Fibroblast of skin of left biceps (primary cell): ENCODE measurements at regions not wholly inside any gene's neighbourhood (a gene's known extent, or its start where the extent isn't known, plus 50 kb on each side); places are given as distances from the start of the nearest gene placed in this dataset.

Experiments
- DNase-seq, 2 experiments: peaks; one replicate each; pipeline ENCODE4 v3.0.0-alpha.2; 2013; ENCODE audit warnings: low read depth in 2 of 2

DNA sequence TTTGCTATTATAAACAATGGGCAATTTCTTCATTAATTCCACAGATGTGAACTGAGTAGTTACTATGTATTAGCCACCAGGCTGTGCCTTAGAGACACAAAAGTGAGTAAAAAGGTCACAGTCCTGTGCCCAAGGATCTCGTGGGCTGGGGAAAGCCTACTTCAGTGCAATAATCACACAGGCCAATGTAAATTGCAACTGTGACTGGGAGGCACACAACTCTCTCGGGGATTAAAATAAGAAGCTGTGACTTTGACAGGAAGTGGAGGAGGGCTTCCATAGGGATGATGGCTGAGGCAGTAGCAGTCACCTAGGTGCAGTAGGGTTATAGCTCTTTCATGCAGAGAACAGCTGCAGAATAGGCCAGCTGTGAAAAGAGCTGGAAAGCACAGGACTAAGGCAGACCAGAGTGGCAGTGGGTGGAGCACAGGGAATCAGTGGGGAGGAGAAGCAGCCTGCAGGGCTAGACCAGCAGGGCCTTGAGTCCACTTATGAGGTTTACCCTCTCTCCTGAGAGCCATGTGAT is 121.9 kb downstream of the MAB21L3 start:
- no peak for DNase-seq

DNA sequence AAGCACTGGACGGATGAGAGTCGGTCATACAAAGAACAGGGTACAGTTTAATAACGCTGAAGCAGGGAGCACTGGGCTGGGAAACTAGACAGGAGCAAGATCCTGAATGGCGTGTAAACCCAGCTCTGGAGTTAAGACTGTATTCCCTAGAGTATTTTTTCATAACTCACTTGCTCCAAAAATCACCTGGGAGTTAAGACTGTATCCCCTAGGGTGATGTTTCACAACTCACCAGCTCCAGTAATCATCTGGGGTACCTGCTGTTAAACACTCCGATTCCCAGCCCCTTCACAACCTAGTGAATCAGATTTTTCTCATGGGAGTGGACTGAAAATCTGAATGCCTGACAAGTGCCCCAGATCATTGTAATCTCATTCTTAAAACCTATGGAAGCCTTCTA is 123.2 kb downstream of the MAB21L3 start:
- no peak for DNase-seq

DNA sequence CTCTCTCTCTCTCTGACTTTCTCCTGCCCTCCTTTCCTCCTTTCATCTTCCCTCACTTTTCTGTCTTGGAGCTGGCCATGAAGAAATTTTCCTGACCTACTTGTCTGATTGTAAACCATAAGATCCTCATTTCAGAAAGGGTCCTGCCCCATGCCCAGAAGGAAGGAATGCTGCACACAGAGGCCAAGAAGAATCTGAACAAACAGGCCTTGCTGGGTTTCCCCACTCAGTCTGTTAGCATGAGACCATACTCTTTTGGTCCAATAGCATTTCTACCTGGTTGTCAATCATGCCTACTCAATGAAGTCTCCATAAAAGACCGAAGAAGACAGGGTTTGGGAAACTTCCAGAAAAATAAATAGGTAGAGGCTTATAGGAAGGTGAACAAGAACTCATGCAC is 128.7 kb downstream of the MAB21L3 start:
- no peak for DNase-seq

DNA sequence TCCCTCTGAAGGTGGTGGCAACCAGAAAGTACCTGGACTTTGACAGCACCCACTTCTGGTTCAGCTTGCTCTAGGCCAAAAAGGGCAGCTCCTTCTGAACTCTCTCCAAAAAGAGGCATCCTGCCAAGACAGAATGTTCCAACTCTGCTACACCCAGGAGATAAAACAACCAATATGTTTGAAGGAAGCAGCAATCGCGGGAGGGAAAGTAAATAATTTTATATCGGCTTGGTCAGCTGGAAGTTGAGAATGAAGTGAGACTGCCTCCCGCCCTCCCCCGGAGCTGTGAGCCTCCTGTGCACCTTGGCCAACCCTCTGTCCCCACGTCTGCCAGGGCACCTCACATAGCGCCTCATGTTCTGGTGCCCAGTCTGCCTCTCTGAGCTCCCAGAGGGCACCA is 130.3 kb upstream of the ATP1A1 start:
- no peak for DNase-seq

DNA sequence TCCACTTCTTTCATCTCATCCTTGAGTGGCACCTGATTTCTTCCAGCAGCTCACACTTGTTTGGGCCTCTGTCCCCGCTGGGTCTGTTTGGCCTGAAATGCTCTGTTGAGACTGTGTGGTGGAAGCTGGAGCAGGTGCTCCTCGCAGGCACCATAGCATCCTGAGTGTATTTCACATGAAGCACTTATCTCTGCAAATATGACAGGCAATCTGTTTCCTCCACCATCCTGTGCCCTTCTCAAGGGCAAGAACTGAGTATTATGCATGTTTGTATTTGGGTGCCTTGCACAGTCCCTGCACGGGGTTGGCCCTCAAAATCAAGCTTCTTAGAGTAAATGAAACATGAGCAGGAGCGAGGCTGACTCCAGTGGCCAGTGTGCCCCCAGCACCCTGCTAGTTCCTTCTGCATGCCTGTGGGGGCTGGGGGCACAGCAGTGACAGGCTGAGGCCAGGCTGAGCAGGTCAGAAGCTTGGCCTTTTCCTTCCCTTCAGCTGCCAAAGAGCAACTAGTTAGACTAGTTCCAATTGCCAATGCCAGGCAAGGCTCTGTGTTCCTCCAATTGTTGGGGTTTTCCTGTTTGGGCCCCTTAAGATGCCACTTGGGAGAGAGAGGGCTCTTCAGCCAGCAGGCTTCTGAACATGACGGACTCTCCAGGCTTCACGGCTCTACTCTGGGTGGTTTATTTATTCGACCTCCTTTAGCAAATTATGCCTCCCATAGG is 129.6 kb upstream of the ATP1A1 start:
- DNase-seq, result no peak

DNA sequence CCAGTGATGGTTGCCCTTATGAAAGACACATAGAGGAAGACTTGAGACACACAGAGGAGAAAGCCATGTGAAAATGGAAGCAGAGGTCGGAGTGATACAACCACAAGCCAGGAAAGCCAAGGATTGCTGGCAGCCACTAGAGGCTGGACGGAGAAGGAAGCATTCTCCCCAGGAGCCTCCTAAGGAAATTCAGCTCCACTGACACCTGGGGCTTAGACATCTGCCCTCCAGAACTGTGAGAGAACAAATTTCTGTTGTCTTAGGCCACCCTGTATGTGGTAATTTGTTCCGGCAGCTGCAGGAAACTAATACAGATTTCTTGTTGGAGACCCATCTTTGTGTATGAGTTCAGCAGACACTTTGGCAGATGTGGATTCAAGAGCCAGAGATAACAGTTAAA is 126.9 kb upstream of the ATP1A1 start:
- DNase-seq, result no peak

DNA sequence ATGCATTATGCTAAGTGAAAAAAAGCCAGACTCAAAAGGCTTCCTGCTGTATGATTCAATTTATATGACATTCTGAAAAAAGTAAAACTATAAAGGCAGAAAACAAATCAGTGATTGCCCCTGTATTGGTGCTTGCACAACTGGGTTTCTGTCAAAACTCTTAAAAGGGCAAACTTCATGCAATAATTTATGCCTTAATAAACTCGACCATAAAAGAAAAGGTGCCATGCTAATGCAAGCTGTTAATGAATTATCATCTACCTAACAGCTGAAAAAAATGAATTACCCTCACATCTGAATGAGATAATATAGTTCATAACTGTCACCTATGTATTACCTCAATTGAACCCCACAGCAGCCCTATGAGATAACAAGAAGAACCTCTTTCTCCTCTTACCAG is 120.8 kb upstream of the ATP1A1 start:
- no peak for DNase-seq

DNA sequence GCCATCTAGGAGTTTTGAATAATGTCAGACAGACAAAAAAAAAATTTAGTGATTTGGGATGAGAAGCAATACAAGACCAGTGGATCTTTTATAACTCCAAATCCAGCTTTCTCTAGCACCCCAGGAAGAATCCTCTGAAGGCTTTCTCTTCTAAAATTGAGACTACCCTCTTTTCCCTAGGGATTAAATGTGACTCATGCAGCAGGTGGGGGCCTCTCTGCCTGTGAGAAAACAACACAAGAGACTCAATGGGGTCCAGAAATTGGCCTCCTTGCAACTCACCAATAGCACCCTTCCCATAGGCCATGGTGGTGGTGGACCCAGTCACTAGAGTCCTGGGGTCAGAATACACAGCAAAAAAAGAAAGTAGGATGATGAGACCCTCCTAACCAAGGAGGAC is 120.3 kb upstream of the ATP1A1 start:
- DNase-seq, result no peak

DNA sequence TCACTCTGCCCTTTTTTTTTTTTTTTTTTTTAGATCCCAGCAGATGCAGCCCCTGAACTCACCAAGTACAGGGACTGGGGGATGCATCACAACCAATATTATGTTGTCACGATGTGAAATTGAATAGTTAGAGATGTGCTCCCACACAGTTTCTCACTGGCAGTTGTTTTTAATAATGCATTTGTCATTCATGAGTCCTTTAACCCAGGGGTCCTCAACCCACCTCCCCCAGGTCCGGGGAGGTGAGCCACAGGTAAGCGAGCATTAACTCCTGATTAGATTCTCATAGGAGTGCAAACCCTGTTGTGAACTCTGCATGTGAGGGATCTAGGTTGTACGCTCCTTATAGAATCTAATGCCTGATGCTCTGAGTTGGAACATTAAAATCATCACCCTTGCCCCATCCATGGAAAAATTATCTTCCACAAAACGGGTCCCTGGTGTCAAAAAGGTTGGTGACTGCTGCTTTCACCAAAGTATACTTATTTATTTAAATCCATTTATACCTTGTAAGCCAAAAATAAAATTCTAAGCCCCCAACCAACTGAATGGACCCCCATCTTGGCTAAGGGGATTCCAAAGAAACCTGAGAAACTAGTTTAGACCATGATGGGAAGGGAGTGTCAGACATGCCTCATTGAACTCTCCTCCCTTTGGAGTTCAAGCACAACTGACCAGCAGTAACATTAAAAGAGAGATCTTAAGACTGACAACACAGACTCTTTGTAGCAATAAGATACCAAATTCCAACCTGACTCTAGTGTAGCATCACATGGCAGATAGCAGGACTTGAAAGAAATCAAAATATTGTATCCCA is 119.3 kb upstream of the ATP1A1 start:
- no peak for DNase-seq

DNA sequence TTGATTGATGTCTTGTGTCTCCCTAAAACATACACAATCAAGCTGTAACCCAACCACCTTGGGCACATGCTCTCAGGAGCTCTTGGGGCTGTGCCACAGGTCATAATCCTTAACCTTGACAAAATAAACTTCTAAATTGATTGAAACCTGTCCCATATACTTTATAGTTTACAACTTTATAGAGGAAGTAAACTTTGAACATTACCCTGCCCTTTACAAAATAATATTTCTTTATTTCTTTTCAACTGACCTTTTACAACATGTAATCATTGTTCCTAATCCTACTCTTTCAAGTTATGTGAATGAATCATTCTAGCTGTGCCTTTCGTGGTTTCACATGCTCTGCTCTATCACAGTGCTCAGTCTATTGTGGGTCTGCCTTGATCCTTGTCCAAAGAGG is 118.3 kb upstream of the ATP1A1 start:
- no peak for DNase-seq

DNA sequence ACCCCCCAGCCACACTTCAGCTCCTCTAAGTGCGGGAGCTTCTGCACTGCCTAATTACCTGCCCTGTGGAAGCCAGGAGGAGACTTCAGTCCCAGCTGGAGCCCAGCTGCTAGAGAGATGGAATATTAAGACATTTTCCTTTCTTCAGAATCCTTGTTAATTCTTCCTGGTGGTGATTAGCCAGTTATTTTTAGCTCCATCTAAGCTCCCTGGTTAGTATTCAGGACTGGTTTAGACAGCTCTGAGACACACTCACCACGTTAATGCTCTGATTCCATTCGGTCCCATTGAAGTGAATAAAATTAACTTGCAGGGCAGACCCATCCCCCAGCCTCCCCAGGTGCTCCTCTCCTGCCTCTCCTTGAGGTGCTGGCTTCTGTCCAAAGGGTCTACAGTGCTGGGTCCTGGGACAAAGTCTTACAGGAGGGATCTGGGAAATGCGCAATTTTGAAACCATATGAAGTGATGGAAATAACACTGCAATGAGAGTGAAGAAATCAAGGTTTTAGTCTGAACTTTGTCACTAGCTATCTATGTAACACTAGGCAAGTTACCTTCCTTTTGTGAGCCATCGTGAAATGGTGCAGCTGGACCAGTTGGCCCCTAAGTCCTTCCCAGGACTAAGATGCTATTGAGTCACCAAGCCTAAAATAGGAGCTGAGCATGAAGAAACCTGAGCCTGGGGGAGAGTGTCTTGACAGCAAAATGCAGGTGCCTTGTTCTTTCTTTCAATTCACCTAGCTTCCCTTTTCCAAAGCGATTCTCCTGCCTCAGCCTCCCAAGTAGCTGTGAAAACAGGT is 117.4 kb upstream of the ATP1A1 start:
- no peak for DNase-seq

DNA sequence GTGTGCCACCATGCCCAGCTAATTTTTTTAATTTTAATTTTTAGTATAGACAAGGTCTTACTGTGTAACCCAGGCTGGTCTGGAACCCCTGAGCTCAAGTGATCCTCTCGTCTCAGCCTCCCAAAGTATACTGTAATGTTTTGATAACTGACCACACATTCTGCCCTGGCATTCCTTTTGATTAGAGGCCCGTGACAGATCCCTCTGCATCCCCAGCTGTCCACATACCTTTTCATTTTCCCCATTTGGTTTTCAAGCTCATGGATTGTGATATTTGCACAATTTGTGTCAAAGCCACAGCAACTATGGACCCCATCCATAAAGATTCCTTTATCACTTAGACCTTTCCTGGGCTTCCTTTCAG is 116.8 kb upstream of the ATP1A1 start:
- no peak for DNase-seq

DNA sequence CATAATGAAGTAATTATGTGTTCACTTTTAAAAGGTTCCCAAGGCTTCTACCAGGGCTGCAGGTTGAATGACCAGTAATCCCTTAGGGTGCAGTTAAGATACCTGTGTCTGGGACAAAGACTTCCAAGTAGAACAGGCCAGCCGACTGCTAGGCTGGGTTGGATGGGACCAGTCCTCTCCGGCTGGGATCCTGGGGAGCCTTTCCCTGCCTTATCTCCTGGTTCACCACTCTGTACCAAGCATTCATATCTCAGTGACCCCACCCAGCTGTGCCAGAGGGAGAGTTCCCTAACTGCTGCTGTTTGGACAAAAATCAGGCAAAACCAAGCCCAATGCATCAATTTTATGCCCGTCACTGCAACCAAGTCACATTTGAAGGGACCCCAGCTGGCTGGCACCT is 116.2 kb upstream of the ATP1A1 start:
- no peak for DNase-seq

DNA sequence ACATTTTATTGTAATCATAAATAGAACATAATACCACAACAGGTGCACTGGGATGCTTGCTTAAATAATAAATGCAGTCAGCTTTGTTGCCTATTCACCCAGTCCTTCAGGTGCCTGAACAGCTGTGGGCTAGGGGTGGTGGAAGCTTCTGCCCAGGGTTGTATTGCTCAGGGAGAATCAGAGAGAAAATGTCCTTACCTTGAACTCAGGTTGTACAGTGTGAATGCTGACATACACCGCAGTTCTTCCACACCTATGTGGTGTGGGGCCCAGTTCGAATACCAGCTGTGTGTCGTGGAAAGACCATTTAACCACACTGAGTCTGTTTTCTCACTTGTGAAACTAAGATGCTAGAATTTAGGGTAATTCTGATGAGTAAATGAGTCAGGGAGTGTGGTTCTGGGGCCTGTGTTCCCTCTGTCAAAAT is 115.7 kb upstream of the ATP1A1 start:
- DNase-seq, result no peak

DNA sequence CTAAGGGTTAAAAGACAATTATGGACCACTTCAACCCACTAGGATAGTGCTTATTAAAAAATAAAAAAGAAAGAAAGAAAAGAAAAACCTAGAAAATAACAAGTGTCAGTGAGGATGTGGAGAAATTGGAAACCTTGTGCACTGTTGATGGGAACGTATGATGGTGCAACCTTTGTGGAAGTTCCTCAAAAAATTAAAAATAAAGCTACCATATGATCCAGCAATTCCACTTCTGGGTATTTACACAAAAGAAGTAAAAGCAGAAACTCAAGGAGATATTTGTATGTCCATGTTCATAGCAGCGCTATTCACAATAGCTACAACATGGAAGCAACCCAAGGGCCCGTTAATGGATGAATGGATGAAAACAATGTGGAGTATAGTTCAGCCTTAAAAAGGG is 115.2 kb upstream of the ATP1A1 start:
- DNase-seq, result no peak

DNA sequence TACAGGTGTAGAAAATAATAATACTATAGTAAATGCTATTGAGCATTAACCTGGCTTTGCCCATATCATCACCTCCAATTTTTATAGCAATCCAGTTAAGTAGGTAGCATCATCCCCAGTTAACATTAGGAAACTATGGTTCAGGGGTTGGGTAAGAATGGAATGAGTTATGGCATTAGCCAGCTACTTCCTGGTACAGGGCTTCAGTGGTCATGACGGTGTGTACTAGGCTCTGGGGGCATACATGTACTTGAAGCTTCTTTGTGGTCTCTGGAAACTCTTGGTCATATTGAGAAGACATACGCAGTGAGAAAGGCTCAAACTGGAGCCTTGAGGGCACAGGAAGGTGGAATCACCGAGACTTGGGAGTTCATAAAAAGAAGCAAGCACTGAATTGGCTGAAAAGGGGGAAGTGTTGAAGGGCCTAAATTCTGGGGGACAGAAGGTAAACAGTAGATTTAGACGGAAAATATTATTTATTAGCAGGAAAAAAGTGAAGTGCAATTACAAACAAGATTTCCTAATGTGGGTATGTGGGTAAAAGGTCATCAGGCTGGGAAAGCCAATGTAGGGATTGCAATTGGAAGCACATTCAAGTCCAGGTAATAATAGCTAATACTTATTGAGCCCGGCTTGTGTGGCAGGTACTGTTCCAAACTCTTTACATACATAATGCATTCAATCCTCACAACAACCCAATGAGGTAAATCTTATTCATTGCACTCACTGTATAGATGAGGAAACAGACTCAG is 114.2 kb upstream of the ATP1A1 start:
- DNase-seq, result no peak

DNA sequence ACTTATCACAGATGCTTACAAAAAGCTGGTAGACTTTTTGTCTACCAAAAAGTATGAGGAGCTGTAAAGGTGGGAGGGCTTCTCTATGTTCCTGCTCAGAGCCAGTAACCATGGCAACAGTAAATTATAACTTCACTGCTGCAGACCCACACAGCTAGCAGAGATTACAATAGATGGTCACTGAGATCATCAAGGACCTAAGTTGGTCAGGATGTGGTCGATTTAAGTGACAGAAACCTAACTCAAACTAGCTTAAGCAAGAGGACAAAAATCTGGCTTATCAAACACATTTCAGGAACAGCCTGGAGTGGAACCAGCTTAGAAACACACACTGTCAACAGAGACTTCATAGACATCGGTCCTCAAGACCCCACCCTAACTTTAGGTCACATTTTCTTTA is 113.4 kb upstream of the ATP1A1 start:
- no peak for DNase-seq

DNA sequence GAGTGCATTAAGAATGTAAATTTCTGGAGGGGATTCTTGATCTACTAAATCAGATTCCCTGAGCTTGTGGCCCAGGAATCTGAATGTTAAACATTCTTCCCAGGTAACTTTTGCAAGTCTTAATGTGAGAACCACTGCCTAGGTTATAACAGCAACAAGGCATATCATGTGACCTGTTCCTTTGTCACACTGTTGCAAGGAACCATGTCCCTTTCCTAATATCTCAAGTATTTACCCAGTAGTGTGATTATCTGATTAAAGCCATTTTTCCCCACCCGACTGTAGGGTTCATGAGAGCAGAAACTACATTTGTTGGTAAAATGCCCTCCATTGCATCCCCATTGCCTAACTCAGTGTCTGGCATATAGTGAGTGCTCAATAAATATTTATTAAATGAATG is 112.9 kb upstream of the ATP1A1 start:
- no peak for DNase-seq

DNA sequence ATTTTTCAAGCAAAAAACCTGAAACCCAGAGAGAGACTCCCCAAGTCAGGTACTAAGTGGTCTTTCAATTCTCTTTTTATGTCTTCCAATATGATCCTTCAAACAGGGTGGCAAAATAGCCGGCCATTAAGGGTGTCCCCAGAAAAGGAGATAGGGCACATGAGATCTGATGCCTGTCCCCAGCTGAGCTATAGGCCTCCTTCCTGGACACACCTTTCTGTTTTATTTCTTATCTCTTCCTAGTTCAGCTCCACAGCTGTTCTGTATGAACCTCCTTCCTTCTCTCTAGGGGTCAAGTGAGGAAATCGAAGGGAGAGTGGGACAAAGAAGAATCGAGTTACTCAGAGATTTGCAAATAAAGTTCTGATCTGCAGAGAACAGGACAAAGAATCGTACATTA is 112.4 kb upstream of the ATP1A1 start:
- DNase-seq, result no peak

DNA sequence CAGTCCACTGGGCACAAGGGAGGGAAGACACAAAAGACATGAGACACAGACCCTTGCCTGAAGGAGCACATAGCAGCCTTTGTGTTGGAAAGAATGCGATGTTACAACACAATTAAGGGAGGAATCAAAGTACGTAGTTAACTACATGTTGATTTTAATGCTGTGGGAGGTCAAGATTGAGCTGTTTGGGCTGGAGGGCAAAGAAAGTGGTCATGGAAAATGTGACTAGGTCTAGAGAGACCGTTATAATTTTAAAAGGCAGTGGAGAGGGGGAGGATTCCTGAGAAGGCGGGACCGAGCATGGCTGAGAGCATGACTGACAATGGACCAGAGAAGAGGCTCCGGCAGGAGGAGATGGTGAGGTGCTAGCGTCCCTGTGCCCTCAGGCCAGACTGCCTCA is 111.8 kb upstream of the ATP1A1 start:
- no peak for DNase-seq

DNA sequence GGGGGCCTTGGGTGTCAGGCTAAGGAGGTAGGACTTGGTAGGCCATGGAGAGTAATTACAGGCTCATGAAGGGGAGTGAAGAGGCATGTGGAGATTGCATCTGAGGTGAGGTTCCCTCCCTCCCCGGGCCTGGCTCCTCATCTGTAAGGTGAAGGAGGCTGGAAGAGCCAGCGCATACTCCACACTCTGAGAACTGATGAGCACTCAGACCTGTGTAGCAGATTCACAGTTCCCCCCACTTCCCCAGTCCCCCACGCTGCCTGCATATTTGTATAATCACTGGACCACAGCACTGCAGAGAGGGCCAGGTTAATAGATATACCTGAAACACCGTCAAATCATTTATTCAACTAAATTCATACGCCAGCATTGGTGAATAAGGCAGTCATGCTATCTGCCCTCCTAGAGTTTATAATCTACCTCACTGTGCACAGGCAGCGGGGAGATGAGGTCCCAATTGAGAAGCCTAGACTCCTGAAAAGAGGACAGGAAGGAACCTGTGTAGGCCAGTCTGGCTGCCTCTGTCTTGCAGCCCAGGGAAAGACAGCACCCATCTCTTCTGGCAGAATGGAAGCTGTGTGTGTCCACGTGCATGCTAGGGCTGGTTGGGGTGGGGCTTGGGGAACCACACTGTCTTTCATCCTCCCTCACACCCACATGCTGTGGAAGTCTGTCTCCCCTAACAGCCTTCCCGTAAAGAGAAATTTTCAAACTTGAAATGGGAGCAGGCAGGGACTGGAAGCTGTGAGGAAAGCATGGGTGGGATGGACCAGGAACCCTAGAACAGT is 110.6 kb upstream of the ATP1A1 start:
- no peak for DNase-seq
